Skin epidermis (tissue), 12 donors: ENCODE measurements at regions not wholly inside any gene's neighbourhood (a gene's known extent, or its start where the extent isn't known, plus 50 kb on each side); places are given as distances from the start of the nearest gene placed in this dataset.
A peak's percentile ranks its signal among the peaks of the same experiment; 100 is the strongest.
"Not testable (repeated sequence)": the region's sequence is repeated elsewhere in the genome, so short reads cannot be mapped to it uniquely, and the experiment has no call there.

Source experiments
- H3K27ac ChIP-seq, 21 experiments: fragments of 200-600 bp; sonication (generic) in 11 of 21; one replicate each; pipeline ENCODE4 v1.5.0; 2020; ENCODE audit warnings: mild to moderate bottlenecking in 3 of 21, inconsistent platforms in 2 of 21, moderate library complexity in 2 of 21
- H3K4me3 ChIP-seq, 7 experiments: fragments of 200-600 bp; sonication (generic) in 2 of 7; one replicate each; pipeline ENCODE4 v1.5.0; 2020; ENCODE audit warnings: inconsistent platforms in 2 of 7, mild to moderate bottlenecking in 2 of 7, moderate library complexity in 1 of 7

DNA sequence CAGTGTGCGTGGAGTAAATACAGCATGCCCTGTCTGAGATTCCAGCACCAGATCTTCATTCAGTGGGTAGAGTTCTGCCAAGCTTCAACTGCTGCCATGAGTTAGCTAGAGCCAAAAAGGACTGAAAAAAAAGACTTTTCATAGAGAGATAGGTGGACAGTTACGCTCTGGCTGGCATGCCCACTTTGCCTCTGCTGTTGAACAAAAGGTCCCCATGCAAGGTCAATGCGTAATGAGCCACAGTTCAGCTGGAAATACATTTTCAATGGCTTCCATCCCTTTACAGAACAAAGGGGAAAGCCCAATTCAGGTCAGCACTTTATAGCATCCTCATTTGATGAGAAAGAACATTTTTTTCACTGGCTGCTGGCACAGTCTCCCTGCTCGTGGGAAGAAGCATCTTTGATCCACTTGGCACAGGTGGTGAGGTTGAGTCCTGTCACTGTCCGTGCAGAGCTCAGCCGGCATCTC, 86.9 kb upstream of the ERCC6L2 start:
- no peak overlapping the region for H3K4me3 ChIP-seq
- H3K27ac ChIP-seq: no peak overlapping the region

DNA sequence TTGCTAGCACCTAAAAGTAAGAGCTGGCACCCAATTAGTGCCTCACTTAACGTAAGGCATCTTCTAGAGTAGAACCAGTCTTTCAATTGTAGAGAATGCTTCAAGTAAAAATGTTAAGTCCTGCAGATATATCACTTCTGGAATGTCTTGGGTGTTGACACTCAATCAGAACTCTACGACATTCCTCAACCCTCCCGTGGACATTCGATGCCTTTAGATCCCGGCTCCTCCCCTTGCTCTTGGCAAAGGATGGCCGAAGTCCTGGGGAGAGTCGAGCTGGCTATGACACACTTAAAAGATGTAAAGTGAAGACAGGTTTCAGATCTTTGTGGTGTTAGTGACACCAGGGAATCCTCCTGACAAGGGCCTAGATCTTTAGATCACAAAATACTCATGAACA, 87.5 kb upstream of the ERCC6L2 start:
- Histone ChIP-seq H3K27ac (no peak overlapping the region), H3K4me3 (no peak overlapping the region)

DNA sequence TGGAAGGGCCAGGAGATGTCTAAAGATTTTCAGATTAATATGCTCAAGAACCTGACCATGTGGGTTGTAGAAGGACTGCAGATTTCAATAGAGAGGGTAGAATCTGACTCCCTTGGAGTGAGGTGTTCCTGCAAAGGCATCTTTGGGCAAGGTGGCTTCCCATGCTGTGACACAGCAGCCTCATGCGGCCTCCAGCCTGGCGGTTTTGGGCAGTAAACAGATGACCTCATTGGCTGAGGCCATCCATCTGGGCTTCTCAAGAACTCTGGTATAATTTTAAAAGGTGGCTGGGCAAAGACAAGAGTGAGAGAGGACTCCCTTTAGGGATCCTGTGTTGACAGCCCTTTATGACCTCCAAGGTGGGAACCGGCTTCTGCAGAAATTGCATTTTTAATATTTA, 90.3 kb upstream of the ERCC6L2 start:
- no peak overlapping the region for H3K27ac ChIP-seq
- no peak overlapping the region for H3K4me3 ChIP-seq

DNA sequence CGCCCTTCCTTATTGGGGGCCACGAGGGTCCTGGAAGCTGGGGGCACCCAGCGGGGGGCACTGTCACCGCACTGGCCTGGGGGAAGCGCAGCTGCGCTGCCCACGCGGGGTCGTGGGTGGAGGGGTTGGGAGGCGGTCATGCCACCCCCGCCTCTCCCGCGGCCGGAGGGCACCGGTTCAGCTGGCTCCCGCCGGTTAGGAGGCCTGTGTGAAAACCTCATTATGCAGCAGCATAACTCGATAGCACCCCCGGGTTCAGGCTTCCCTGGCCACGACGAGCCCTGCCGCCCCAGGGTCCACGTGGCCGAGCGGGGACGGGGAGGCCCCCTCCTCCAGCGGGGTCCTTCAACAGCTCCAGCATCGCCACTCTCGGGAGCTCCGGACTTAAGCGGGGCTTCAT, 91.2 kb upstream of the ERCC6L2 start:
- H3K27ac ChIP-seq: no peak overlapping the region
- no peak overlapping the region for H3K4me3 ChIP-seq

DNA sequence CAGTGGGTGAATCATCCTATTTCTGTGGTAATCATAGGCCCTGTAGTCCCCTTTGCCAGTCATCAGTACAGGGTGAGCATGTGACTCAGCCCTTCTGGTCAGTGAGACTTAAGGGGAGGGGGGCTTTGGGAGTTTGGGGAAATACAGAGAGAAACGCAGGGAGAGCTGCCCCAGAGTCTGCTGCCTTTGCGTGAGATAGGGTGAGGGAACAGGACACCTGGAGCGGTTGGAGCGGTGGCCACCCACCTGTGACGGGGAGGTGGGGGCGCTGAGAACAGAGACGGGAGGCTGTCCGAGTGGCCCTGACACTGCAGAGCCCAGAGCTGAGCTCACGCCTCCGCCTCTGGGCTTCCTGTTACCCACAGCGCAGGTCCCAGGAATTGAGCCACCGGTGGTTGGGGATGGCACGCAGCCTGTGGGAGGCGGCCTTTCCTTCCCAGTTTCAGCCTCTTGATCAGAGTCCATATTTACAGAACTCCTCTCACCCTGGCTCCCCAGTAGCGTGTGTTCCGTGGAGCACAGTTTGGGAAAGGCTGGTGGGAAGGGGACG, 92.0 kb upstream of the ERCC6L2 start:
- Histone ChIP-seq H3K27ac (no peak overlapping the region), H3K4me3 (no peak overlapping the region)

DNA sequence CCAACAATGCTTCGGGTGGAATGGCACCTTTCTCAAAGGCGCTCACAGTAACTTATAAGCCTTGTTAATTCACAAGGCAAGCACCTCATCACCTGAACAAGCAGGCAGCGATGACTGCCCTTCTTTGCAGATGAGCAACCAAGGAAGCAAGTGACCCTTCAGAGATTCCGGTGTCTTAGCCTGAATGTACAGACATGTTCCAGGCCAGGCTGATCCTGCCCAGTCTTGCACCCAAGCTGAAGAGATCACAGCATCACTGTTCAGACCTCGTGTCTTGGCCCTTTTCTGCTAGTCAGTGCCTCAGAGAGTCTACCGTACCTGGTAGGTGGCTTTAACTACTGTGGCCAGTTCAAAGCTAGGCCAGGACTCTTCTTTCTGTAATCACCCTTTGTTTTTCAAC, 94.7 kb upstream of the ERCC6L2 start:
- no peak overlapping the region for H3K27ac ChIP-seq
- no peak overlapping the region for H3K4me3 ChIP-seq

DNA sequence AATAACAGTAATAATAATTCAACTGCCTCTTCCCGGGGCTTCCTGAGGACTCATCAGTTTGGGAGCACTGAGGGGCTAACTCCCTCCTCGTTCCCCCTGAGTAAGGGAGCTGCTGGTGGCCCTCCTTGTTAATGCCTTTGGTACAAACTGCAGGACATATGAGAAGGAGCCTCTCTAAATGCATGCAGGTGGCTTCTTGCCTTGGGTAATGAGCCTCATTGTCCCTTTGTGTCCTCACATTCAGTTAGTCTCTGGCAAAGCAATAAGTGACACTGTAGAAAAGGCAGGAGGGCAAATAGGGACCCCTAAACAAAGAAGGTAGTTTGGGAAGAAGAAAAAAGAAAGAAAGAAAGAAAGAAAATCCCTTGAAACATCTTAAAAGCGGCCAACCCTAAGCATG, 95.4 kb upstream of the ERCC6L2 start:
- H3K27ac ChIP-seq: no peak overlapping the region

DNA sequence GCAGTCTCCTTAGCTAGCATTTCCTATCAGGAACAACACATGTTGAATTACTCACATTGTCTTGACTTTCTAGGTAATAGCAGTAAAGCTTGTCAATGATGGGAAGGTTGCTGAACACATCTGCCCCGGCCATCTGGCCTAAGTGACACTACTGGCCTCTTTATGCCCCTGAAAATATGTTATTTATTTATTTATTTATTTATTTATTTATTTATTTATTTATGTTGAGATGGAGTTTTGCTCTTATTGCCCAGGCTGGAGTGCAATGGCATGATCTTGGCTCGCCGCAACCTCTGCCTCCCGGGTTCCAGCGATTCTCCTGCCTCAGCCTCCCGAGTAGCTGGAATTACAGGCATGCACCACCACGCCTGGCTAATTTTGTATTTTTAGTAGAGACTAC, 95.9 kb upstream of the ERCC6L2 start:
- H3K27ac ChIP-seq, H3K4me3 ChIP-seq: not testable (repeated sequence)

More for the DNA sequence above, 95.4 kb upstream of the ERCC6L2 start:
- H3K4me3 ChIP-seq: no peak overlapping the region

DNA sequence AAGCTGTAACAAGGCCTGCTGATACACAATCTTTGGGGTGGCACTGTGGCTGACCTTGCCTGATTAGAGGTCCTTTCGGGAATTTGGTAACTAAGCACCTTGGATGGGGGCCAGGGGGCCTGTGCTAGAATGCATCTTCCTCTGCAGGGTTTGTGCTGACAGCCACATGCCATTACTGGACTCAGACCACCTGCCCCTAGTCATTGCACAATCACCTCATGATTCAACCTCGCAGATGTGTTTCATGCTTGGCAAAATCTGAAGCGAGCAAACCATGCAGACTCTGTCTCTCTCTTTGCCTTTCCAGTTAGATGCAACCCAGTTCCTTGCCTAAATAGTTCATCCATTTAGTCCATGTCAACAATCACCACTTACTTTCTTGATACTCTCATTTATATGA, 96.5 kb upstream of the ERCC6L2 start:
- Histone ChIP-seq H3K27ac (no peak overlapping the region), H3K4me3 (no peak overlapping the region)

DNA sequence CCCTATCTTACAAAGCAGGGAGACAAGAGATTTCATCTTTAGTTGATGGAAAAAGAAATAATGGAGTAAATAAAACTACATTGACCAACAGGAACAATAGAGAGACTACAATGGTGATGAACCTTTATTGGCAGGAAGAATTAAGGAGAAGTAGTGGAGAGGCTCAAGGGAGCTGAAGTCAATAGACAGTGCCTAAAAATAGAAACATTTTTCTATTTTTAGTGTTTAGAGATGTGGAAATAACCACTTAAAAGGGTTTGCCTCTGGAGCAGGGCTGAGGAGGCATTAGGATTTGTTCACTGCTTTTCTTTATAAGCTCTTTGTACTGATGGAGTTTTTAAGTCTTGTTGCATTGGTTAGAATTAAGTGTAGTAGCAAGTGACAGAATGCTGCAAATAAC, 98.4 kb upstream of the ERCC6L2 start:
- no peak overlapping the region for H3K4me3 ChIP-seq
- H3K27ac ChIP-seq: no peak overlapping the region

DNA sequence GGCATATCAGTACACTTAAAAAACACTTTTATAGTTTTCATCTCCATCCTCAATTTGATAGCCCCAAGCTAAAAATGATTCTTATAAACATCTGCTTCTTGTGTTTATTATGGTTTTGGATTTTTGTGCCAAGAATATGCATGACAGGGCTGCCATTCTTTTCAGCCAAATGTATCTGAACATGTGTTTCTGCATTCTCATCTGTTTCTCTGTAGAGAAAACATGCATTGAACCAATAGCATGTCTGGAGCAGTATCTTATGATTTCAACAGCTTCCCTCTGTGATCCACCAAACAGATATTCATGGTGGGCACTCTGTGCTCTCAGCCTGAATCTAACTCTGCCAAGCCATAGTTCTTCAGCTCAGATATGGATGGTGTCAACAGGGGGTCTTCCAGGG, 99.3 kb upstream of the ERCC6L2 start:
- Histone ChIP-seq H3K27ac (no peak overlapping the region), H3K4me3 (no peak overlapping the region)

DNA sequence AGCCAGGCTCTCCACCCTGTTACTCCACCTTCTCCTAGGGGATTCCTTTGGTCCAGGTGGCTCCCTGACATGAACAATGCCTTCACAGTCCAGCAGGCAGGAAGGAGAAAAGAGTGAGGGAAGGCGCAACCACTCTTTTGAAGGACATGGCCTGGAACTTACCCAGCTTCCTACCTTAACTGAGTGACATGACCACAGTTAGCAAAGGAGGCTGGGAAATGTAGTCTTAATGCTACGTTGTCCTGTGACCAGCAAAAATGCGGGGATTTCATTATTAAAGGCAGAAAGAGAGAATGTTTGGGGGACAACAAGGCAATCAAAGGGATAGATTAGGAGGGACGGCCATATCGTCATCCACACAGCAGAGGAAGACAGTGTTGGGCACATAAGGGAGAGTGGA, 100.3 kb upstream of the ERCC6L2 start:
- no peak overlapping the region for H3K27ac ChIP-seq
- H3K4me3 ChIP-seq: no peak overlapping the region

DNA sequence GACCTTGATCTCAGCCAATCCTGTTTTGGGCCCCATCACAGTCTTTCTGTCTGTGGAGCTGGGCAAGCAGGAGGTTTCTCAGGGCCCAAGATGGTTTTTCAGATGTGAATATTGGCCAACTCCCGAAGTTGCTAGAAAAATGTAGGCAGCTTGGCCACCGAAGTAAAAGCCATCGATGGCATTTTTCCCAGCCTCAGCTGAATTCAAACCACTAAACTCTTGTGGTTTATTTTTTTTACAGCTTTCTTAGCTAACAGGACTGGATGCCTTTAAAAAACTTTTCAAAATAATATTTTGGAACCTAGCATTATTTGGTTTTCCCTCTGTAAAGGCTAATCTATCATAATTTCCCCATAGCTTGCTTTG, 102.5 kb upstream of the ERCC6L2 start:
- H3K4me3 ChIP-seq: no peak overlapping the region

DNA sequence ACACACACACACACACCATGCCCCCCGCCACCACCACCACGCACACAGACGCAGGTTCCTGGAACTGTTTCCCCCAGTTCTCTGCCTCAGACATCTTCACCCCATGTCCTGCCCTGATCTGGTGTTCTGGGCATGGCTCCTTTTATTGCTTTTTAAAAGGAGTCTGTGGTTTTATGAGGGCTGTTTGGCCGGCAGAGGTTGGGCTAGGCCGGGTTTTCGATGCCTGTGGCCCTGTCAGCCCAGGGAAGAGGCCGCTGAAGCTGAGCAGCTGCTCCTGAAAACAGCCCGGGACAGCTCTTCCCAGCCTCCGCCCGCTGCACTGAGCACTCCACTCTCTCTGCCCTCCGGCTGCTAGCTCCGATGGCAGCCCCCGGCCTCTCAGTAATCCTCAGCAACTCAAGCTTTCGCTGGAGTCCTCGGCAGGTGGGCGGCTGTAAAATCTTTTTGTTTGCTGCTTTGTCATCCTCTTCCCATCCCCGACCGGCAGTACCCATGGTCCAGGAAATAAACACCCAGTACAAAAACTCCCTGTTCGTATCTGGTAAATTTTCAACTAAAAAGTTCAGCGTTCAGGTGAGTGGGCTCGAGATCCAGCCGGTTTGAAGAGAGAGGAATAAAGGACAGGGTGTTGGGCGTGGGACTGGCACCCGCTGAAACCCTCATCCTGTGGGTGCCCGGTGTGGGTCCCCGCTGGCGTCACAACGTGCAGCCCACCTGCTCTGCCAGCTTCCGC, 103.0 kb upstream of the ERCC6L2 start:
- no peak overlapping the region for H3K4me3 ChIP-seq

More for the DNA sequence above, 102.5 kb upstream of the ERCC6L2 start:
- peak overlapping the region in 8 of 21 experiments; percentile 26 to 80 (median 54) for H3K27ac ChIP-seq

DNA sequence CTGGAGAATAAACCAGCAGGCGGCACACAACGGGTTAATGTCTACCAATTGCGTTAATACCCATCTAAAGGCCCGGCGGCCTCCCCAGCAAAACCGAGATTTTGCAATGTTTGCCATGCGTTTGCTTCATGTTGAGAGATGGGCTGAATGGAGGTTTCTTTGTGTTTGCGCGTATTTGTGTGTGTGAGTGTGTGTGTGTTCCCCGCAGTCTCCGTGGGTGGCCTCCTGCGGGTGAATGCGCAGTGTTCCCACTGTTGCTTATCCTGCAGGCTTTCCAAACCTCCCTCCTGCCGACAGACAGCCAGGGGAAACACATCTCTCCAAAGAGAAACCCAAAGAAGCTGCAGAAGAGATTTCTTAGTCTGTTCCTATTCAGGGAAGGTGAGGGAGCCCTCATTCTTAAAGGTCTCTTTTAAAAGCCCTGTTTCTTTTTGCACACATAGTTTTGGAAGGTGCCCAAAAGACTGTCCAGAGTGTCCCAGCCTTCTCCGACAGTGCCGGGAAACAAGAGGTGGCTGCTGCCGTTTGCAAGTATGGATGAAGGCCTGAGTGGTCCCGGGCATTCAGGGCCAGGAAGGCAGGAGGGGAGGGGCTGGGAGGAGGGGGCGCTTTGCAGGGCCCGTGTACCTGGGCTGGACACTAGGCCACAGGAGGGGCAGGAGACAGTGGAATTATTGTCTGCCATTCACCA, 103.8 kb upstream of the ERCC6L2 start:
- Histone ChIP-seq H3K4me3 (no peak overlapping the region), H3K27ac (peak overlapping the region in 4 of 21 experiments; percentile 42 to 80 (median 60))

More for the DNA sequence above, 103.0 kb upstream of the ERCC6L2 start:
- peak overlapping the region in 9 of 21 experiments; percentile 26 to 80 (median 53) for H3K27ac ChIP-seq

DNA sequence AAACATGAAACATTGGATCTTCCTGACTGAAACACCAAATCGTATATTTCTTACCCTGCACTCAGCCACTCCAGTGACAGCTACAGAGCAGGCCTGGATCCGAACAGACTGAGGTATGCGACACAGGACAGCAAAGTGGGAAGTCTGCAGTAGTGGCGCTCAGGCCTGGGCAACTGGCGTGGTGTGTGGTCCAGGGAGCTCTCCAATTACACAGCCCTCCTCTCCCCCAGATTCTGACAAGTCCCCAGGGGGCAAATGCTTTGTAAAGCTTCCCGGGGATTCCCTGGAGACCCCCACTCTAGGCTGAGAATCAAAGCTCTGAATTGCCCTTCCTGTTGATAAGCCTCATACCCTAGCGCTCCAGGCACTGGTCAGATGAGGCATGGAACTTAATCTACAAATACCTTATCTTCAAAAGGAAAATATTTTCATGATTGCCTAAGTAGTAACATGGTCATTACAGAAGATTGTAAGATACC, 104.8 kb upstream of the ERCC6L2 start:
- Histone ChIP-seq H3K27ac (peak overlapping the region in 2 of 21 experiments; percentile 31 to 45), H3K4me3 (no peak overlapping the region)

DNA sequence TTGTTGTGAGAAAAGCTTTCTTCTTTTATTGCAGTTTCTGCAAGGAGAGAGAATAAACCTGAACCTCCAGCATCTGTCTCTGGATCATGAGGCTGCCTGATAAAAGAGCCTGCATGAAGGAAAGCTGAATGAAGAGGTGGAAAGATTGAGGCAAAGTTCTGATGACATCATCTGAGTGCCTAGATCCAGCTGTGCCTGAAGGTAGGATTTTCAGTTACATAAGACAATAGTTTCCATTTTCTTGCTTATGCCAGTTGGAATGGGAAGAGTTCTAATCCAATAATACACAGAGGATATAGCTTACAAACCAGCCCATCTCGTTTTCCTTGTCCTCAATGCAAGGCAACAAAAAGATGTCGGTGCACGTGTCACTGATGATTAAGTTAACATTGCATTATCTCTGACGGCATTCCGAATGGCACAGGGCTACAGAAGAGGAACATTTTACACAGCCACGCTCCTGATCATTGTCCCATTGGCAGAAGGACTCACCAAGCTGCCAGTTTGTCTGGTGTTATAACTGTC, 105.5 kb upstream of the ERCC6L2 start:
- H3K4me3 ChIP-seq: no peak overlapping the region
- H3K27ac ChIP-seq: peak overlapping the region in 2 of 21 experiments; percentile 31 to 45

DNA sequence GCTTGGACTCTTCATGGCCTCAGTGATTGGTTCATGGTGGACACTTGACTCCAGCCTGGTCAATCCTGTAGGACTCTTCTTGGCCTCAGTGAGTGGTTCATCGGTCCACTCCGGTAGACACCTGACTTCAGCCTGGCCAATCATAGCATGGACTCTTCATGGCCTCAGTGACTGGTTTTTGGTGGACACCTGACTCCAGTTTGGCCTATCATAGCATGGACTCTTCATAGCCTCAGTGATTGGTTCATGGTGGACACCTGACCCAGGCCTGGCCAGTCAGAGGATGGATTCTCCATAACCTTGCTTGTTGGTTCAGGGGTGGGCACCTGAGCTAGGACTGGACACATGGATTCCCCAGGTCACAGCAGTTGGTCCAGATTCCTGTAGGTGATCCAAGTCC, 106.0 kb upstream of the ERCC6L2 start:
- no peak overlapping the region for H3K27ac ChIP-seq
- H3K4me3 ChIP-seq: no peak overlapping the region

DNA sequence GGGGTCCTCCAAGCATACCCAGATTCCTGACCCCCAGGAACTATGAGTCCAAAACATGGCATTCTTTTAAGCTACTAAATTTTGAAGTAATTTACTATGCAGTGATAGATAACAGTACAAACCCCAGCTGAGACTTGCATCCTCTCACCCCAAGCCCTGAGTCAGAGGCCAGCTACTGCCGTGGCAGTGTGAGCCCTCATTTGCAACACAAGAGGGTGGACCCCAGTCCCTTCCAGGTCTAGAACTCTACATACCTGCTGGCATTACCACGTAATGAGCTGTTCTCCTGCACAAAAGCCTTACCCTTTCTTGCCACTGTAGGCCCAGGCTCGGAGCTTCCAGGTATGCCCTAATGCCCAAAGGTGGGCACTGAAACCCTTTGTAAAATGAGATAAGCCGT, 108.6 kb upstream of the ERCC6L2 start:
- Histone ChIP-seq H3K27ac (peak overlapping the region in 1 of 21 experiments; percentile 55), H3K4me3 (no peak overlapping the region)

DNA sequence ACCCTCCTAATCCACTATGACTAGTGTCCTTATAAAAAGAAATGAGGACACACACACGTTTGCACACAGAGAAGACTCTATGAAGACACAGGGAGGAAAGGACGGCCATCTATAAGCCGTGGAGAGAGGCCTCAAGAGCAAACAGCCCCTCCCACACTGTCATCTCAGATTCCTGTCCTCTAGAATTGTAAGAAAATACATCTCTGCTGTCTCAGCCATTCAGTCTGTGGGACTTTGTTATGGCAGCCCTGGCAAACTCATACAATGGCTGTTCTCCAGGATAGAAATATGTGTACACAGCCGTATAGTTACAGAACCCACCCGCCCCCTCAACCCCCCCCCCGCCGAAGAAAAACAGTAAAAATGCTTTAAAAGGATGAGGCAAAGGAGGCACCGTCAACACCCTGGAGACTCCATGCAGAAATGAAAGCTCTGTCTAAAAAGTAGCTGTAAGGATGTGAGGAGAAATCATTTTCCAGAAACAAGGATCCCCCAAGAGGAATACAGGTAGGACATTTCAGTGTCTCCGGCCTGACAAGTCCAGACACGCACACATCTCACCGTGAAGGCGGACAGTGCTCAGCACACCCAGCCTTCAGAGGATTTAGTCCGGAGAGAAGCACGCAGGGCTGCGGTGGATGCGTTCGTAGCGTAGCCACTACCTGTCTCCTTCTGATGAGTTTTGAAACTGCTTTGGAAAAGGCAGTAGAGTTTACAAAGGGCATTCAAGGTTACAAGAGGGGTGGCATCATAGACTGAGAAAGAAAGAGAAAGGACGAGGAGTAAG, 110.8 kb upstream of the ERCC6L2 start:
- Histone ChIP-seq H3K27ac (peak overlapping the region in 1 of 21 experiments; percentile 67), H3K4me3 (peak overlapping the region in 1 of 7 experiments; percentile 12)
